ENCODE measurements at regions not wholly inside any gene's neighbourhood (a gene's known extent, or its start where the extent isn't known, plus 50 kb on each side); places are given as distances from the start of the nearest gene placed in this dataset.
"Not testable (repeated sequence)": the region's sequence is repeated elsewhere in the genome, so short reads cannot be mapped to it uniquely, and the experiment has no call there.

DNA sequence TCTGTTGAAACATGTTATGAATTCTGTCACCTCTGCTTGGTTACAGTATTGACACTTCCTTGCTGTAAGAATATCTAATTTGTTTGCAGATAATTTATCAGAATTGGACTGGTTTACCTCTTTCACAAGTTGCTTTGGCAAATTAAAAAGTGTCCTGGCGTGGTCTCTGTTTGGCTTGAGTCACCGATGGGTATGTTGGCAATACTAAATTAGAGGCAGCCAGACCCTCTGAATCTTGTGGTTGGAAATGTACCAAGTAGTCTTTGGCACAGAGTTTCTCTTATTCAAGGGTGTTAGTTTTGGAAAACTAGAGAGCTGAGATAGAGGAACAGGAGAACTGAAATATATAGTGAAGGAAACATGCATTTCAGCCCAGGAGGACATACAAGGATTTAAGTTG lies 521.1 kb upstream of the MGAT4C start:
- no peak for DNase-seq (ENCODE audit: low read depth, low spot score)

DNA sequence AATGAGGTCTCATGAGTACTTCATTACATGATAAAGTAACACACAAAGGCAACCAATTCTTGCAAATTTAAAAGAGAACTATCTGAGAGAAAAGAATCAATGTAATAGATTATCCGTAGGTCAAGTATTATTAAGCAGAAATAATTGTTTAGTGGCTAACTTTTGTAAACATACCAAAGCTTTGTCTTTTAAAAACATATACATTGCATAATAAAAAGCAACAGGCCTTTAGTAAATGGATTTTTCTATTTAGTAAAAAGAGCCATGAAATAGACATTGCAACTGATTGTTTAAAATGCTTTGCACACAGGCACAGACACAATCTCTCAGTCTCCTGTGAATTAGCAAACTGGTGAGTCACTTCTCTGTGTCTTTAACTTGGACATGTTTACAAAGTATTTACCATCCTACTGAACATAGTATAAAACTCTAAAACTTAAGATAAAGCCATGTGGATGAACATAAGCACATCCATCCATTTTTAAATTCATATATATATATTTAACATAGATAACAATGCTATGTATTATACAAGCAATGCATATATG lies 518.7 kb upstream of the MGAT4C start:
- no peak for DNase-seq (ENCODE audit: low read depth, low spot score)

GRCh38 chr12:86772696-86773095 lies 516.5 kb upstream of the MGAT4C start:
- no peak for DNase-seq (ENCODE audit: low read depth, low spot score)

DNA sequence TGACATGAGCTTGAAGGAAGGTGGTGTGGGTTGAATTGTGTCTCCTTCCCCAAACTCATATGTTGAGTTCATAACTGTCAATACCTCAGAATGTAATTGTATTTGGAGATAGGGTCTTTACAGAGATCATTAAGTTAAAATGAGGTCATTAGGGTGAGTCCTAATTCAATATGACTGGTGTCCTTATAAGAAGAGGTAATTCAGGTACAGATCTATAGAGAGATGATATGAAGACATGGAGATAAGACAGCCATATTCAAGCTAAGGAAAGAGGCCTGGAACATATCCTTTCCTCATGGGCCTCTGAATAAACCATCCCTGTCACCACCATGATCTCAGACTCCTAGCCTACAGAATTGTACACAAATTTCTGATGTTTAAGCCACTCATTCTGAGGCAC lies 514.7 kb upstream of the MGAT4C start:
- no peak for DNase-seq (ENCODE audit: low read depth, low spot score)

DNA sequence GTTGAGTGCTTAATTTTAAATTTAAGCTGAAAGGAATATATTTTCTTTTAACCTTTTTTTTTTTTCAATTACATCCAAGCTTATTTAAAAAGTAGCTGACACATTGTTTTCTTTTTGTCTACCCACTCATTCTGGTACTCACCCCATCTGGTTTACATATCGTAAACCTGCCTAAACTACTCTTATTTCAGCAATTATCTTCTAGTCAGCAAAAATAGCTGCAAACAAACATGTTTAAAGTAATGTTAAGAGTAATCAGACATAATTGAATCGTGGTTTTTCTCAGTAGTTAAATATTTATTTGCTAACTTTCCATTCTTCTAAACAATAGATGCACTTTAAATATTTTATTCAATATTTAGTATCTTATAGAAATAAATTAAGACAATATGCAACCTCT lies 492.7 kb upstream of the MGAT4C start:
- no peak for DNase-seq (ENCODE audit: low read depth, low spot score)

GRCh38 chr12:86744547-86745212 lies 488.5 kb upstream of the MGAT4C start:
- DNase-seq (ENCODE audit: low read depth, low spot score) = no peak

DNA sequence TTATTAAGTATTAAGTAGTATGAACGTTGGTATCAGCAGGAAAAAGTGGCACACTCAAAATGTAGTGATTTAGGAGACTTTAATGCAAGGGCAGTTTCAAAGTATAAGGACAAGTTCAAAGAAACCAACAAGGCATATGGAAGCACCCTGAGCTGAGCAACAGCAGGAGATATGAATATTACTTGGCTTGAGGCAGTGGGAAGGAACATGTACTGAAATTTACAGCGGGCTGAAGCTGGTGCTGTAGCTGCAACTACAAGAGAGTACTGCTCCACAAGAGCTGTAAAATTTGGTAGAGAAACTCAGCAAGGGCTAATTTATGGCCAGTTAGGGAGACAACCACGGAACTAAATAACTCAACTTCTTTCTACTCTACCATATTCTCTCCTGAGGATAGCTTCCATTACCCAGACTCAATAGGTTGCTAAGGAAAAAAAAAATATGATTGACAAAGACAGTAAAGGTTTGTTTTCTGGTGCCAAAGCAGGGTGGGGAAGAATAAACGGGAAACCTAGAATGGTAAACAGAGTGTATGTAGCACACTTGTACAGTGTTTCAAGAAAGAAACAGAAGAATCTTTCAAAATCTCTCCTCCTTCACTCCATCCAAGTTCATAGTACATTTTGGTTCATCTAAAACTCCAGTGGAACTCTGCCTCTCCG lies 487.8 kb upstream of the MGAT4C start:
- DNase-seq (ENCODE audit: low read depth, low spot score) = no peak

DNA sequence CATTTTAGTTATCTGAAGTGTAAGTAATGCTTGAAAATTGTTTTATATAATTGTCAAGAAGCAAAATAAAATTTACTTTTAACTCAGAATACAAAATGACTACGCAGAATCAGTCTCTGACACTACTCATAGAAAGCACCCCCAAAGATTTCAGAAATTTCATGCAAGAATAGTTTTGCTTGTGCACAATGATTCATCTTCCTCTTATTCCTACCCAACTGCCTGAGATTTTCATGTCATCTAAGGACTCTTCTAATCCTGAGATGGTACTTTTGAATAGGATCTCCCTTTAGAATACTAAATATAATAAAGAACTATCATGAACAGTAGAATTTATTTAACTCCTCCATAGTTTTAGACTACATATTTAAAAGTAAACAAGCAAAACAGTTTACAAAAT lies 485.3 kb upstream of the MGAT4C start:
- DNase-seq (ENCODE audit: low read depth, low spot score) = no peak

DNA sequence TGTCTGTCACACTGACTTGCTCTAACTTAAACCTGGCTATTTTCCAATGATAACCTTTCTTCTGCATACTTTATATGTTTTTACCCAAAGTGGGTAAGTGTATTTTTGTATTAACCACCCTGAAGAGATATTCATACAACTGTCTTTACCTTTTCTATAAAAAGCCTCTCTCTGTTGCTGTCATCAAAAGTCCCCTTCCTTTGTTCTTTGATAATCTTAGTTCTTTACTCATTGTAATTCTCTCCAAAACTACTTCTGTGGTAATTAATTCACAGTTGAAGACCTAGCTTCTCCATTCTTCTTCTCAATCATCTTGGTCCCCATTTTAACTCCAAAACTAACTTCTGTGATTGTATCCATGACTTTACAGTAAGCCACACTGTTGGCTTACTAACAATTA lies 479.7 kb upstream of the MGAT4C start:
- DNase-seq (ENCODE audit: low read depth, low spot score) = no peak

DNA sequence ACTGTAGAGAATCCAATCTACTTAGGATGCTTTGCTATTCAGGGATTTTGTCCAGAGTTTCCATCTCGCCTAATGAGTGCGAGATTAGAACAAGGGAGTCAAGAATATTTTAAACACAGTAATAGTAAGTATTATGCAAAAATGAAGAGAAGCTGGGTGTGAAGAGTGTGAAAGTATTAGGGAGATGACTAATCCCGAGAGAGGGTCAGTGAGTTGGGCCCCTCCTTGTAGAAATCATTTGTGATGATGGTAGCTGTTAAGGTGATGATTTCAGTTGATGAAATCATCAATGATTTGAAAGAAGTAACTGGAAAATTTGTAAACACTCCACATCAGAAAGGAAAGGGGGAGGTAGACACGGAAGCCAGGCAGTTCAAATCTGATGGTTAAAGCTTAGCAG lies 478.9 kb upstream of the MGAT4C start:
- DNase-seq (ENCODE audit: low read depth, low spot score) = no peak

GRCh38 chr12:86730233-86730632 lies 474.0 kb upstream of the MGAT4C start:
- no peak for DNase-seq (ENCODE audit: low read depth, low spot score)

DNA sequence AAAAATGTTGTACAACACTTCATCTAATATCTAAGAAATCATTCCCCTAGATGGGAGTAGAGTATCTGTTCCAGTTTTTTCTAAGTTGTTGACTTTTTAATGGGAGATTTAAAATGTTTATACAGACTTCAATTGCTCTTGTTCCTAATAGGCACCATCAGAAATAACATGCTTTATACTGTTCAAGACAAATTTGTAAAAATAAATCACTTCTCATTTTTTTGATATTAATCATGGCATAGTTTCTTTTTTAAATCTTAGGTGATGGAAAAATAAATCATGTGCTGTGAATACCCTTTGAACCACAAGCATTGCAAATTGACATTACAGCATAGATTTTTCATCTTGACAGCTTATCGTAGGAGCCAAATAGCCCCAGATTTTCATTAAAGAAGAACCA lies 473.5 kb upstream of the MGAT4C start:
- no peak for DNase-seq (ENCODE audit: low read depth, low spot score)

DNA sequence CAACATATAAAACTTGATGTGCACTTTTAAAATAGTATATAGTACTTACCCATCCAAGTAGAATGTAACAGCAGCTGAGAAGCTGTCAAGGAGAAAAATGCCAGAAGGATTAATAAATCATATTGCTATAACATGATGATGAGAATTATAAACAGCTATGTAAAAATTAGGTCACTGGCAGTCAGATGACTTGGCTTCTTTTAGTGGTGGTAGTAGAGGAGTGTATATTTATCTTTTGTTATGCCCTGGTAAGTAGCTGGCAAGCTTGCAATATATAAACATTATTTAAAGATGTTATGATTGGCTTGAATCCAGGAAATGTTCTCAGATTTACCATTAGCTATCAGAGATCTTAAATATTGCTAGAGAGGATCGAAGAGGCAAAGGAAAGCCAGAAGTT lies 471.0 kb upstream of the MGAT4C start:
- peak; percentile 58 for DNase-seq (ENCODE audit: low read depth, low spot score)

DNA sequence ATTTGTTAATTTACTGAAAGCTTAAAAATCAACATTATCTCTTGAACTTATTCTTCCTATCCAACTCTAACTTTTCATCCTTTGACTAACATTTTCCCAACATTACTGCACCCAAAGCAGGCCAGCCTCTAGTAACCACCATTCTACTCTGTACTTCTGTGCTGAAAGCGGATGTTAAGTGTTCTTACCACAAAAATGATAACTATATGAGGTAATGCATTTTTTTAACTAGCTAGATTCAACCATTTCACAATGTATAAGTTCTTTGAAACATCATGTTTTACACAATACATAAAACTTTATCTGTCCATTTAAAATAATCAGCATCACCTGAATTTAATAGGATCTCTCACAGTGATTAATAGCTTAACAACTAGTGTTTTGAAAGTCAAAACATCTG lies 468.5 kb upstream of the MGAT4C start:
- DNase-seq (ENCODE audit: low read depth, low spot score) = no peak

GRCh38 chr12:86723326-86723725 lies 467.1 kb upstream of the MGAT4C start:
- DNase-seq (ENCODE audit: low read depth, low spot score) = no peak

DNA sequence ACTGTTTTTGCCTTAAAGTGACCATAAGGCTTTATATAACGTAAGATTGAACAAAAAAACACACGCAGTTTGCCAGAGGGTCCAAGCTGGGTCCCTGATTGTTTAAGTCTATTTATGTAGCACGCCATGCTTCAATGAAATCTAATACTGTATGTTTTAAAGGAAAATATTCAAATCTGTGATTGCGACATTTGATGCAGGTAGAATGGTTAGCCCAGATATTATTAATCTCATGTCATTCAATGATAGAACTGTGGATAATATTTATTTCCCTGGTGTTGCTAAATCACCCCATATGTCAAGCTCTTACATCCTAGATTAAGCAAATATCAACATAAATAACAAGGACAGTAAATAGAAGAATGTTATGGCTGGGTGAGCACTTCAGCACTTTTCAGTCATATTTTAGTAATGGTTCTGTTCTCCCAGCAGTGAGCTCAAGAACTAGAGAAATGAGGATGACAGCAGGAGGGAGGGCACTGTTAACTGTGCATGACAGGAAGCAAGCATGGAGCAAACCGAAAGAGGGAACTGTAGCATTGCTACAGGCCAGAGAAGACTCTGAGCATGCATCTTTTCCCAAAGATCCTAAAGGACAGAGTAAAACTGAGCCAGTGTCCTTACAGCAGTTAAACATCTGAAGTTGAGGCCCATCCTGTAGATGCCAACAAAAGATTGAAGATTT lies 465.7 kb upstream of the MGAT4C start:
- DNase-seq (ENCODE audit: low read depth, low spot score) = no peak

GRCh38 chr12:86719381-86719780 lies 463.2 kb upstream of the MGAT4C start:
- DNase-seq (ENCODE audit: low read depth, low spot score) = no peak

- no peak for DNase-seq (ENCODE audit: low read depth, low spot score)
Measured at GRCh38 chr12:86713121-86713520, 456.9 kb upstream of the MGAT4C start.

DNA sequence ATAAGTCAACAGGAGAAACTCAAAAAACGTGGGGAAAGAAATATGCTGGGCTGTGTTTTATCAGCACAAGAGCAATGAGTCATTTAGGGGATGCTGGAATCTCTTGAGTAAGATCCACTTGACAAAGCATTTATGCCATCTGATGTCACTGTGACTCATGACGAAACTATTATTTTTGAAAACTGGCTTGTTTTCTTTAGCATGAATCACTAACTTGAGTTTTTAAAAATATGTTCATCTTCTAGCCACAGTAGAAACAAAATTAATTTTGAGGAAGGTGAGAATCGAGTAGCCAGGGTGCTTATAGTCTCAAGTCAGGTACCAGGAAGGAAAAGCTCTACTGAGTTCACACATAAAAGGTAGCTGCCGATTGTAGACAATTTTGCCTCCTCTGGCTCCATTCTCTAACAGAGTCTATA lies 456.2 kb upstream of the MGAT4C start:
- DNase-seq (ENCODE audit: low read depth, low spot score) = peak; percentile 86

GRCh38 chr12:86711731-86712130 lies 455.5 kb upstream of the MGAT4C start:
- DNase-seq (ENCODE audit: low read depth, low spot score) = no peak

GRCh38 chr12:86710109-86710508 lies 453.9 kb upstream of the MGAT4C start:
- no peak for DNase-seq (ENCODE audit: low read depth, low spot score)

DNA sequence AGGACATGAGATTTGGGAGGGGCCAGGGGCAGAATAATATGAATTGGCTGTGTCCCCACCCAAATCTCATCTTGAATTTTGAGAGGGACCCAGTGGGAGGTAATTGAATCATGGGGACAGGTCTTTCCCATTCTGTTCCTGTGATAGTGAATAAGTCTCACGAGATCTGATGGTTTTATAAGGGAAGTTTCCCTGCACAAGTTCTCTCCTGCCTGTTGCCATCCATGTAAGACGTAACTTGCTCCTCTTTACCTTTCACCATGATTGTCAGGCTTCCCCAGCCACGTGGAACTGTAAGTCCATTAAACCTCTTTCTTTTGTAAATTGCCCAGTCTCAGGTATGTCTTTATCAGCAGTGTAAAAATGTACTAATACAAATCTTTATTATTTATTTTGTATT lies 452.8 kb upstream of the MGAT4C start:
- not testable (repeated sequence) for DNase-seq (ENCODE audit: low read depth, low spot score)

DNA sequence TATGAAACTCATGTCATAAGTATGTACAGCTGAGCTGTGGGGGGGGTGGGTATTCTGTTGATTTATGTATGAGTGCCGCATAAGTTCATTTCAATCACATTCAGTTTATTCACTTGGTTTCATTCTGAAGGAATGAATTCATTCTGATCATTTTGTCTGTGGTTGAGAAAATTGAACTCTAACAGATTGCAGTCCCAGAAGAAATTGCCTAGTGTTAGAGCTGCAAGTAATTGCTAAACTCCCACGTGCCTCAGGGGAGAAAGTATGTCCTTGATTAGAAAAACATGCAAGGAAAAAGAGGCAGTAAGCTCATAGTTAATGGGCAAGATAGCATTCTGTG lies 442.4 kb upstream of the MGAT4C start:
- DNase-seq (ENCODE audit: low read depth, low spot score) = no peak
